DLD1 (cell line): ENCODE measurements at regions not wholly inside any gene's neighbourhood (a gene's known extent, or its start where the extent isn't known, plus 50 kb on each side); places are given as distances from the start of the nearest gene placed in this dataset.

Experiments used
- in situ Hi-C: cut with HindIII; loops from 2 replicates; pipeline ENCODE4 v1.10.0; 2017; ENCODE audit warnings: low sequenced_read_pairs

DNA sequence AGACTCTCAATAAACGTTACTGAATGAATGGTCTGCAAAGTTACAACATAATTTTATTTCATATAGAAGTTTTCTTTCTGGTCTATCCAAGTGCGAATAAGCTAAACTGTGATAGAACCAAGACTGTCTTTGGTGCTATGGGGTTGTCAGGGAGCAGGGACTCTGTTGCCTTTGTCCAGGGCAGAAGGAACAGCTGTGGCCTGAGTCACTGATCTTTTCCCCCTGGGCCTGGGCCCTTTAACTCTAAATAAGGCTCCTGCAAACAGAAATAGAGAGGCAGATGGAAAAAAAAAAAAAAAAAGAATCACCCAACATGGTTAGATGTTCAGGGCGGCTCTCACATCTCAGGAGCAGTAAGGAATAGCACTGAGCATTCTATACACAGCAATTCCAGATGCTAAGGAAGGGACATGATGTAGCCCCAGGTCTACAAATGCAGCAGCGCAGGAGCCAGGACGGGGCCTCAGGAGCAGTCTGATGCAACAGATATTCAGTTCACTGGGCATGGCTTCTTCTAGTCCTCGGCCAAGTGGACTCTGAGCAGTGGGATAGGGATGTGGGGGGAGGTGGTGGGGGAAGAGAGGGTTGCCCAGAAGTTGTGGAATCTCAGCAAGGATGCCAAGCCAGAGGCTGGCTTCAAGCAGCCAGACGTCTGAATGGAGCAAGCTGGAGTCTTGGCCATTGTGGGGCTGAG is 247.1 kb upstream of the SIX2 start:
- in situ Hi-C loops: no loop called here

GRCh38 chr2:45255563-45255962 is 246.3 kb upstream of the SIX2 start:
- in situ Hi-C loops: no loop called here

- in situ Hi-C loops: no loop called here
Measured at GRCh38 chr2:45254025-45254424, 244.8 kb upstream of the SIX2 start.

- in situ Hi-C loops: no loop called here
Measured at GRCh38 chr2:45253151-45253550, 243.9 kb upstream of the SIX2 start.

- in situ Hi-C loops: no loop called here
Measured at GRCh38 chr2:45250176-45250575, 240.9 kb upstream of the SIX2 start.

- in situ Hi-C loops: no loop called here
Measured at GRCh38 chr2:45248214-45248613, 239.0 kb upstream of the SIX2 start.

GRCh38 chr2:45244928-45245327 is 235.7 kb upstream of the SIX2 start:
- in situ Hi-C loops: no loop called here

DNA sequence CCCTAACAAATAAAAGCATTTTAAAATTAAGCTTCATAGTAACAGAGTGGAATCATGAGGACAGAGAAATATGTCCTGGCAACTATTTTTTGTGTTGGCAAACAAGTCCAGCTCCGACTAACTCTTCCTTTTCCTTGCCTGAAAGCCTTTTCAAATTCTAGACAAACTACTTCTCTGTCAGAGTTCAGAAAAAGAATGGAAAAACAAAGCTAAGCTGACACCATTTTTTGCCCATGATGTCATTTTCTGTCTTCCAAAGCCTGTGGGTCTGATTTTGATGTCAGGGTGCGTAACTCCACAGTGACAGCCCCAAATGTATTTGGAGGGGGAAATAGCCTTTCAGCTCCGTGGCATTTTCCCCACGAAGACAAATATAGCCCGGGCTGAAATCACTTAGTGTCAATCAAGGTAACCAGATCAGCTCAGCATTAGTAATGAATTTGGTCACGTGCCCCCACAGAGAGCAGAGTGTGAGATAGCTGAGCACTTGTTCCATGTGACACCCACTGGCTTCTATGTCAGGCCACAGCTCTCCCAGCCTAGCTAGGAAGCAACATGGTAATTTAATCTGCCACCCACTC is 233.0 kb upstream of the SIX2 start:
- in situ Hi-C loops: no loop called here

DNA sequence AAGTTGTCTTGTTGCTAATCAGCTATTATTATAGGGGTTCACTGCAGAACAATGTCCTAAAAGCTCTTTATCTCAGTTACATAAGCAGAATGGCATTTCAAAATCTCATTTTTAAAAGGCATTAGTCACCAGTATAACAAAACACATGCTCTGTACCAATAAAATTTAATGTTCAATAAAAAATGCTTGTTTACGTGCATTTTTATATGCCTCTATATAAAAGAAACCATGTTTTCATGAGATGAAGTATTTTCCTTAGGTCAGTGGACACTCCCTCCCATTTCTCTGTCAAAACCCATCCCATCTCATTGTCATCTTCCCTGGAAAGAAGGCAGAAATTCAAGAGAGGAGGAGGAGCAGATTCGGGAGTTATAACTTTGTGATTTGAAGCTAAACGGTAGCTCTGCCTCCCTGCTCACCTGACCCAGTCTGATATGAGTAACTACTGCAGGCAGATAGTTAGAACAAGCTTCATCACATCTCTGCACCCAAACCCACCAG is 231.9 kb upstream of the SIX2 start:
- in situ Hi-C loops: no loop called here

DNA sequence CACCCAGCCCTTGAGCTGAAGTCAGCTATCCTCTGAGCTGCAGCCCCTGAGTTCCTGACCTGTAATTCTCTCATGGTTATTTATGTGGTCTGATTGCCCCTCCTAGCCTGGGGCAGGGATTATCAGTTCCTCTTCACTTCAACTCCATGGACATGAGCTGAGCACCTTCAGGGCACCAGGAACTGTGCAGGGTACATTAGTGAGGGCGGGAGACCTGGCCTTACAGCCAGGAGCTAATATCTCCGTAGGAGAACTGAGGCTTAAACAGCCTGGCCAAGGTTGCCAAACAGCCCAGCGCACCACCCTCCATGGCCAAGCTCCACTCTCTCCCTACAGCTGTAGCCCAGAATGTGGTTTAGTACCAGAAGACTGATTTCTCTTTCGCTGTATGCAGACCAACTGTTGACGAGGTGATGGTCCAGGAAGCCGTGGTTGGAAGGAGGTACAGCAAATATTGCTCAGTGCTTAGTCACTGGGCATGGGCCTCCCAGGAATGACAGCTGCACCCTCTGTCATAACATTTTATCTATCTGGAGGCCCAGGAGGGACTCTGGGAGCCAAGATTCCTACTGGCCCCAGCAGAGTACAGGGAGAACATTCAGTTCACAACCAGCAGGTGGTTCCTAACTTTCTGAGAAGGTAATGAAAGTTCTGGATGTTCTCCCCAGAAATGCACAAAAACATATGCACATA is 228.7 kb upstream of the SIX2 start:
- in situ Hi-C loops: no loop called here

DNA sequence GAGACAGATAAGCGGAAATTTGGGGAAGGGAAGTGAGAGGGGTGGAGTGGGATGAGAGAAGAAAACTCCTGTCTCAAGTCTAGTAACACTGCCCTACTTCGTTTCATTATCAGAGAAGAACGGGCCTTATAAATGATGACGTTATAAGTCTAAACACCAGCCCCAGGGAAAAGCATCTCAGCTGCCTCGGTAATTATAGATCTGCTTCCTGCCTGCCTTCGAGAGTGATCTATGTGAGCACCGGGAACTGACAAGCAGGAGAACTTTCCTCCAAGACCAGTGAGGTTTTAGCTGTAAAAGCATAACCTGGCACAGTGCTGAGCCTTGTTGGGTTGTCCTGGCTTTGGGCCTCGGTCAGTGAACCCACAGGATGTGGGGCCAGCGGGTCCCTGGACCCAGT is 227.9 kb upstream of the SIX2 start:
- in situ Hi-C loops: no loop called here

DNA sequence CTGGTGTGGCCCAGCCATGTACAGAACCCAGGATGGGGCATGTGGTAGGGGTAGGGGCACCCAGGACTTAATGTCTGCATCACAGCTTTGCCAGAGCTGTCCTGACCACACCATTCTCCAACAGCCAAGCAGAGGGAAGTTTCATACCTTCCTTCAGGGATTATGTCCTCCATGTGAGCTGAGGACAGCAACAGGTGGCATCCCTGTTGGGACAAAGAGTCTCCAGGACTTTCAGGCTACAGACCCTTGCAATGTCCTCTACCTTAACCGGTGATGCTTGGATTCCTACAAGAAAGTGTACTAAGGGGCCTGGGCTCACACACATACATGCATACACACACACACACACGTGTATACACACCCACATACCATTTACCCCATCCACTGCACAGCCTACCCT is 227.0 kb upstream of the SIX2 start:
- in situ Hi-C loops: no loop called here

DNA sequence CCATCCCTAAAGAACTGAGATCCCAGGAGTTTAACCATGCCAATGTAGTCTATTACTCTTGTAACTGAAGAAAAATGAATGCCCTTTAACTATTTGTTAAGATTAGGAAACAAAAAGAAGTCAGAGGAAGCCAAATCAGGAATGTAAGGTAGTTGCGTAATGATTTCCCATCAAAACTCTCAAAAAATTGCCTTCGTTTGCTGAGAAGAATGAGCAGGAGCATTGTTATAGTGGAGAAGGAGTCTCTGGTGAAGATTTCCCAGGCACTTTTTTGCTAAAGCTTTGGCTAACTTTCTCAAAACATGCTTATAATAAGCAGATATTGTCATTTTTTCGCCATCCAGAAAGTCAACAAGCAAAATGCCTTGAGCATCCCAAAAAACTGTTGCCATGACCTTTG is 224.0 kb upstream of the SIX2 start:
- in situ Hi-C loops: no loop called here

GRCh38 chr2:45232818-45233217 is 223.6 kb upstream of the SIX2 start:
- in situ Hi-C loops: no loop called here

- in situ Hi-C loops: no loop called here
Measured at GRCh38 chr2:45229411-45229810, 220.2 kb upstream of the SIX2 start.

GRCh38 chr2:45227347-45227746 is 218.1 kb upstream of the SIX2 start:
- in situ Hi-C loops: no loop called here

GRCh38 chr2:45224993-45225380 is 215.7 kb upstream of the SIX2 start:
- in situ Hi-C loops: no loop called here

DNA sequence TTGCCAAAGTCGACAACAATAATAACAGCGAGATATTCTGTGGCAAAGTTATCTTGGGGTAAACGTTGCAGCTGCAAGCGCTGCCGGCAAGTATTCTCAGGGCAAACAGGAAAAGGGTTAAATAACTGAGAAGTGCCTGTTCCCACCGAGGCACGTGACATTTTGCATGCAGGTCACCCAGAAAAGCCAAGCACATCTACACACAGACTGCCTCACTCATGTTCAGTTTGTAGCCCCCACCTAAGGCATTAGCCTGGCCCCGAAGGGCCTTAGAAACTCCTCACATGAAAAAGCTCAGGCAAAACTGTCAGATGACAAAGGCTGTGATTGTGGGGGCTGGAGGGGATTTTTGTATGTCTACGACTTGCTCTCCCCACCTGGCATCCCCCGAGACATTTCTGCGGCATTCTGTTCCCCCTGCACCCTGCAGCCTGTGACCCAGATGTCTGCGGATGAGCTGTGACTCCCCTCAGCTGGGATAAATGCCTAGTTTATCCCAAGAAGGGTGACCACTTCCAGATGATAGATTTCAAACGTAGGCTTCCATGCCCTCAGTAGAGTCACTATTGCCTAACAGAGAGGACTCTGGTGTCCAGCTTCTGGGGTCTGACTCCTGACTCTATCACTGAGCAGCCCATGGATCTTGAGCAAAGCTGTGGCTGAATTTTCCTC is 215.2 kb upstream of the SIX2 start:
- in situ Hi-C loops: no loop called here

GRCh38 chr2:45223531-45223930 is 214.3 kb upstream of the SIX2 start:
- in situ Hi-C loops: no loop called here

DNA sequence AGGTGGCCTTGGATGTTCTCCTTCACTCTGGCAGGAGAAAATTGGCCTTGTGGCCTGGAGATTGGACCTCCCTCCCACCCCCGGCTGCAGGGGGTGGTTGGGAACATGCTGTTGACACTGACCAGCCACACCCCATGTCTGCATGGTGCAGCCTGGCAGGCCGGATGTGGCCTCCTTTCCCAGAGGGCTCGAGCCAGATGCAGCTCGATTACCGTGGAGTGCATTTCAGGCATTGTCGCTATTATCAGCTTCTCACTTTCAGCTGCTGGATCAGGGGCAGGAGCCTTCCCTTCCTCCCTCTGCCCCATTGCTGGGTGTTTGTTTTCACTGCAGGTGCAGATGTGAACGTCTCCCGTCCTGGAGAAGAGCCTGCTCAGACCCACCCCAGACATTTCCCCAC is 211.0 kb upstream of the SIX2 start:
- in situ Hi-C loops: no loop called here

DNA sequence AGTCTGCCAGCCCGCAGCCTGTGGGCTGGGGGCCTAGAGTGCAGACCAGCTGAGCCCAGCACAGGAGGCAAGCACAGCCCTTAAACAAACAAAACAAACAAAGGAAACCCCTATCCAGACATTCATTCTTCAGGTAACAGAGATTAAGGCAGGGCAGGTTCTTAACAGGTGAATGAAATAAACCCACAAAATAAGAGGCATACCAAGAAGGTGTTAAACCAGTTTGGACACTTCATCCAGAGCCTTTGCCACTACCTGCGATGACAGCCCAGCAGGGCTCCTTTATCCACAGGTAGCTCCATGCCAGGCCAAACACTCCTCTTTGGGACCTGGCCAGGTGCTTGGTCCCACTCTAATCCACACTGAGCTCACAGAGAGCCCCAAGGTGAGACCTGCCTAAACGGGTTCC is 209.7 kb upstream of the SIX2 start:
- in situ Hi-C loops: no loop called here

- in situ Hi-C loops: no loop called here
Measured at GRCh38 chr2:45218297-45218696, 209.0 kb upstream of the SIX2 start.
